Immature natural killer cell (primary cell): ENCODE measurements at regions not wholly inside any gene's neighbourhood (a gene's known extent, or its start where the extent isn't known, plus 50 kb on each side); places are given as distances from the start of the nearest gene placed in this dataset.
A peak's percentile ranks its signal among the peaks of the same experiment; 100 is the strongest.
"Not testable (repeated sequence)": the region's sequence is repeated elsewhere in the genome, so short reads cannot be mapped to it uniquely, and the experiment has no call there.

Experiments
- DNase-seq, 3 donors: peaks; one replicate each; pipeline ENCODE4 v3.0.0; 2022; ENCODE audit warnings: mixed read lengths in 1 of 3
- H3K27ac Mint-ChIP-seq, 6 donors: one replicate each; pipeline ENCODE4 v1.8.0; 2020; ENCODE audit warnings: mixed read lengths in 6 of 6, mild to moderate bottlenecking in 5 of 6, inconsistent platforms in 4 of 6, moderate library complexity in 3 of 6
- H3K27me3 Mint-ChIP-seq, 3 donors: one replicate each; pipeline ENCODE4 v1.8.0; 2020 to 2021; ENCODE audit warnings: low read depth in 3 of 3, mild to moderate bottlenecking in 3 of 3, mixed read lengths in 3 of 3, moderate library complexity in 3 of 3, inconsistent platforms in 1 of 3
- H3K36me3 Mint-ChIP-seq, 3 donors: one replicate each; pipeline ENCODE4 v1.8.0; 2020; ENCODE audit warnings: mixed read lengths in 3 of 3, inconsistent platforms in 2 of 3, mild to moderate bottlenecking in 2 of 3
- H3K4me1 Mint-ChIP-seq, 2 donors: one replicate each; pipeline ENCODE4 v1.8.0; 2020; ENCODE audit warnings: inconsistent platforms in 2 of 2, mild to moderate bottlenecking in 2 of 2, mixed read lengths in 2 of 2, moderate library complexity in 1 of 2
- H3K4me3 Mint-ChIP-seq, 5 donors: one replicate each; pipeline ENCODE4 v1.8.0; 2020; ENCODE audit warnings: mild to moderate bottlenecking in 5 of 5, mixed read lengths in 5 of 5, inconsistent platforms in 3 of 5, moderate library complexity in 3 of 5
- H3K9me3 Mint-ChIP-seq, 6 donors: one replicate each; pipeline ENCODE4 v1.8.0; 2020; ENCODE audit warnings: mild to moderate bottlenecking in 6 of 6, mixed read lengths in 6 of 6, inconsistent platforms in 4 of 6, moderate library complexity in 3 of 6

DNA sequence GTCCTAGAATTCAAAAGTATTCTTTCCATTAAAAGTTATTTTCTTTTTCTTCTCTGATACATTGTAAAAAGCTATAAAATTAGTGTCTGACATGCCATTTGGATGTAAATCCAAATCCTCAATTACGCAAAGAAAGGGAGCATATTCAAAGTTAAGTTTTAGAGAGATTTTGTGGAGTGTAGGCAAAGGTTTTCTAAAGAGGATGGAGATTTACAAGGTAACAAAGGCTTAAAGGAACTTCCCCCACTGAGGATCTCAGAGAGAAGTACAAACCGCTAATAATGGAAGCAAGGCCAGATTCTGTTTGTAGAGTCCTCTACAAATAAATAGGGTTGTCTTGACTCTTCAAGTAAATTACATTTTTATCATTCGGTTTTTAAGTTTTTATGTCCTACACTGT lies 91.0 kb upstream of the MAPK10 start:
- H3K27me3 Mint-ChIP-seq: peaks cover 0 to 4% (median 3%) of the 10 kb centered on the region in 3 donors
- no peak overlapping the region for H3K27ac Mint-ChIP-seq
- no peaks in the 10 kb centered on the region for H3K4me1 Mint-ChIP-seq
- DNase-seq: no peak
- H3K4me3 Mint-ChIP-seq: no peak overlapping the region
- peaks cover 0 to 6% (median 0%) of the 10 kb centered on the region in 3 donors for H3K36me3 Mint-ChIP-seq
- H3K9me3 Mint-ChIP-seq: peaks cover 0 to 8% (median under 1%) of the 10 kb centered on the region in 6 donors

DNA sequence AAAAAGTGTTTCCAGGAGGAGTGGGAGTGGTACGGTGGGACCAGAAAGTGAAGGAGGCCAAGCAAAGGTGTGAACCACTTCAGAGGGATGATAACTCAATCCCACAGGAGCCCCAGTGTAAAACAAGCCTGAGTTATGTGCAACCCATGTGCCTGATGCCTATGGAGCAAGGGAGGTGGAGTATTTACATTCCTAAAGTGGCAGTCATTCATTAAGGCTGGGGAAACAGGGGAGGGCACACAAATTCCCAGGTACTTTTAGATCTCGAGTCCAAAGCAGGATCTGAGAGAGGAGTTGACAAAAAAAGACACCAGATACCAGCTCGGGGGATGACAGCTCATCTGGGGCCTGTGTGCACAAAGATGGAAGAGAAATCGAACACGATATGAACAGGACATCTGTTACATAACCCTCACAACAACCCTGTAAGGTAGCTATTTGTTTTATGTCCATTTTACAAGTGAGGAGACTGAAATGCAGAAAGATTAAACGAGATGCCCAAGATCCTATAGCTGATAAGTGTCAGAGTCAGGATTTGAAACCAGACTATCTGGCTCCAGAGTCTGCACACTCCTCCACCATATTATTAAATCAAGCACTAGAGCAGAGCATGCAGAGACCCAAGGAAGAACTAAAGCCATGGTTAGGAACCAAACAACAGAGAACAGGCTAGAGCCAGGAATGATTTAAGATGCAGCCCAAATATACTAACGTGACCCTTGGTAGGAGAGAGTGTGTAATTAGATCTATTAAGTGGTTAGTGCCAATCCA lies 91.9 kb upstream of the MAPK10 start:
- Mint-ChIP-seq H3K9me3 (peaks cover 0 to 8% (median under 1%) of the 10 kb centered on the region in 6 donors), H3K4me1 (no peaks in the 10 kb centered on the region), H3K27ac (no peak overlapping the region)

DNA sequence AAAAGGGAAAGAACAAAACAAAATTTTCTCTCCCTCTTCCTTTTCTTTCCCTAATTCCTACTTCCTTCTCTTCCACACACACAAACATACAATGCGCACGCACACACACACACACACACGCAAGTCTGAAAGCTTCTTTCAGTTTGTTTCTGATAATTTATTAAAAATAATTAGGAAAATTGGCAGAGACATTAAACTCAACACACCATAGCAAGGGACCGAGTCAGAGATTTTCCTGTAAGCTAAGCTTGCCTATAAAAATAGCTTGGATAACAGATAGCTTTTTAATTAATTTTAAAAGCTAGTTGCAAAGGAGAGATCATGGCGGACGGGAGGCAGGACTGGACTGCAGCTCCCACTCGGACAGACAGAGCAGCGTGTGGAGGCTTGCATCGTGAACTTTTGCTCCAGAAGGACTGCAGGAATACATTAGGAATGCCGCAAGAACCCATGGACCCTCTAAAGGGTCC lies 92.6 kb upstream of the MAPK10 start:
- Mint-ChIP-seq H3K27me3 (peaks cover 0 to 3% (median 3%) of the 10 kb centered on the region in 3 donors), H3K4me3 (no peak overlapping the region), H3K9me3 (peaks cover 0 to 8% (median 0%) of the 10 kb centered on the region in 6 donors), H3K27ac (no peak overlapping the region), H3K36me3 (peaks cover 0 to 6% (median 0%) of the 10 kb centered on the region in 3 donors), H3K4me1 (no peaks in the 10 kb centered on the region)
- DNase-seq: no peak

More for the DNA sequence above, 91.9 kb upstream of the MAPK10 start:
- Mint-ChIP-seq H3K36me3 (peaks cover 0 to 6% (median 0%) of the 10 kb centered on the region in 3 donors), H3K27me3 (peaks cover 0 to 4% (median 3%) of the 10 kb centered on the region in 3 donors), H3K4me3 (no peak overlapping the region)
- no peak for DNase-seq

DNA sequence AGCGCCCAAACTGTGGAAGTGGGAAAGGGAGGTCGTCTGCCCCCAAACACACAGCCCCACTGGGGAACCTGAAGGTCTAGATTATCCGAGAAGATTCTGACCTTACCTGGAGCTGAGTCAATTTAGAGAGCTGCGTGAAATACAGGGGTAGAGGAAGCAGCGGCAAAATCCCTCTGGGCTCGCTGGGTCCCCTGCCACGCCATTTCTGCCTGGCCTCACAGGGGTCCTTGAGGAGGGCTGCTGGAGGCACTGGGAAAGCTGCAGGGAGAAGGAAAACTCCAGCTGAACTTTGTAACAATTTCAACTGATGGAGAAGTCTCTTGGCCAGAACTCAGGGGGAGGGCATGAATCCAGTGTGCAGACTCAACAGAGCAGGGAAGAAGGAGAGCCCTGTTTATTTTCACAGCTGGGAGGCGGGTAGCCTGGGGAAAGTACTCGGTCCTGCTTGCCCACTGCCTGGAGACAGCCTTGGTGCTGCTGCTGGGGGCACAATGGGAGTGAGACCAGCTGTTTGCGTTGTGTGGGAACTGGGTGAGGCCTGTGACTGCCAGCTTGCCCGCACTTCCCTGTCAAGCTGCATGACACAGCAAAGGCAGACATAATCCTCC lies 93.2 kb upstream of the MAPK10 start:
- Mint-ChIP-seq H3K36me3 (peaks cover 0 to 6% (median 0%) of the 10 kb centered on the region in 3 donors), H3K9me3 (peaks cover 0 to 8% (median 0%) of the 10 kb centered on the region in 6 donors), H3K27ac (no peak overlapping the region), H3K4me1 (no peaks in the 10 kb centered on the region), H3K27me3 (peaks cover 0 to 3% (median 2%) of the 10 kb centered on the region in 3 donors), H3K4me3 (no peak overlapping the region)
- no peak for DNase-seq

DNA sequence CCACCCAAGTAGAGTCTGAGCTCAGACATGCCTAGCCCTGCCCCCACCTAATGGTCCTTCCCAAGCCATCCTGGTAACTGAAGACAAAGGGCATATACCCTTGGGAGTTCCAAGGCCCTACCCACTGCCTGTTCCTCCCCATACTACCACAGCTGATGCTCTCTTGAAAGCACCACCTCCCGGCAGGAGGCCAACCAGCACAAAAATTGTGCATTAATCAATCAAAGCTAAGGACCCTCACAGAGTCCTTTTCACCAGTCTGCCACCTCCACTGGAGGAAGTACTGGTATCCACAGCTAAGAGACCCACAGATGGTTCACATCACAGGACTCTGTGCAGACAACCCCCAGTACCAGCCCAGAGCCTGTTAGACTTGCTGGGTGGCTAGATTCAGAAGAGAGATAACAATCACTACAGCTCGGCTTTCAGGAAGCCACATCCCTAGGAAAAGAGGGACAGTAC lies 93.8 kb upstream of the MAPK10 start:
- peaks cover 0 to 12% (median 2%) of the 10 kb centered on the region in 6 donors for H3K9me3 Mint-ChIP-seq
- not testable (repeated sequence) for H3K27me3 Mint-ChIP-seq, H3K4me1 Mint-ChIP-seq, H3K36me3 Mint-ChIP-seq, DNase-seq, H3K27ac Mint-ChIP-seq, H3K4me3 Mint-ChIP-seq

DNA sequence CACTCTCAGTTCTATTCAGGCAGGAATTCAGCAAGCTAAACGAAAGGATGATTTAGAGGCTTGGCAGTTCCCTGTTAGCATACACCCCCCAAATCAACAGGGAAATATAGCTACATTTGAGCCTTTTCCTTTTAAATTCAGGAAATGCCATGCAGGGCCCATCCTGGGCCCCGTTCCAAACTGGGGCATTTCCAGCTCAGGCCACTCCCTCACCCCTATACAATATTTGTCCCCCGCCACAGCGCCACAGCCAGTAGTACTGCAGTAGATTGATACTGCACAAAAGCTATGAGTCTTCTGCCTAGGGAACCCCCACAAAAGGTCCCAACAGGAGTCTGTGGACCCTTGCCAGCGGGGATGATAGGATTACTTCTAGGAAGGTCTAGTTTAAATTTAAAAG lies 102.0 kb upstream of the MAPK10 start:
- peaks cover 3 to 9% (median 5%) of the 10 kb centered on the region in 6 donors for H3K9me3 Mint-ChIP-seq
- no peaks in the 10 kb centered on the region for H3K36me3 Mint-ChIP-seq
- H3K27ac Mint-ChIP-seq: no peak overlapping the region
- H3K4me1 Mint-ChIP-seq: no peaks in the 10 kb centered on the region
- no peak overlapping the region for H3K4me3 Mint-ChIP-seq
- no peak for DNase-seq
- peaks cover 0 to 4% (median 2%) of the 10 kb centered on the region in 3 donors for H3K27me3 Mint-ChIP-seq

DNA sequence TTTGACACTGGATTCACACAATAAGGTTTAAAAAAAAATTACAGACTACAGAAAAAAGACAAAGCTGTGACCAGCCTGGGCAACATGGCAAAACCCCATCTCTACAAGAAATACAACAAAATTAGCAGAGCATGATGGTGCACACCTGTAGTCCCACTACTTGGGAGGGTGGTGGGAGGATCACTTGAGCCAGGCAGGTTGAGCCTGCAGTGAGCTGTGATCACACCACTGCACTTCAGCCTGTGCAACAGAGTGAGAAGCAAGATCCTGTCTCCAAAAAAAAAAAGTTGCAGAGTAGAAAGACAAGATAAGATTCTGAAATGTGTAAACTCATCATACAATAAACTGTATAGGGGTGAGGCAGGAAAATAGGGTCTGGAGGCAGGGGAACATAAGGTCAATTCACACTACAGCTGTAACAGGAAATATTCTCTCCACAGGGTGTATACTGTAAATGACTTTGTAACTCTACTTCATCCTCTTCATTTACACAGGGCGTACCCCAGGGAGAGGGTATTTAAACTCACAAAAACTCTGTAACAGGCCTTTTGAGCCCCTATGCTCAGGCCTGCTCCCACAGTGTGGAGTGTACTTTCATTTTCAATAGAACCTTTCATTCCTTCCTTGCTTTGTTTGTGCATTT lies 112.6 kb upstream of the MAPK10 start:
- peaks cover 0 to 4% (median 0%) of the 10 kb centered on the region in 3 donors for H3K27me3 Mint-ChIP-seq
- no peak overlapping the region for H3K4me3 Mint-ChIP-seq
- peaks cover 0 to 5% (median 3%) of the 10 kb centered on the region in 6 donors for H3K9me3 Mint-ChIP-seq
- peak overlapping the region in 1 of 6 donors; percentile 73 for H3K27ac Mint-ChIP-seq
- no peak for DNase-seq
- H3K36me3 Mint-ChIP-seq: no peaks in the 10 kb centered on the region
- H3K4me1 Mint-ChIP-seq: peaks cover 0 to 1% of the 10 kb centered on the region in 2 donors

DNA sequence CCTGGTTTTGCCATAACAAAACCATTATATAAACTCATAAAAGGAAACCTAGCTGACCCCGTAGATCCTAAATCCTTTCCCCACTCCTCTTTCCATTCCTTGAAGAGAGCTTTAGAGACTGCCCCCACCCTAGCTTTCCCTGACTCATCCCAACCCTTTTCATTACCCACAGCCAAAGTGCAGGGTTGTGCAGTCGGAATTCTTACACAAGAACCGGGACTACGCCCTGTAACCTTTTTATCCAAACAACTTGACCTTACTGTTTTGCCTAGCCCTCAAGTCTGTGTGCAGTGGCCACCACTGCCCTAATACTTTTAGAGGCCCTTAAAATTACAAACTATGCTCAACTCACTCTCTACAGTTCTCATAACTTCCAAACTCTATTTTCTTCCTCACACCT lies 116.0 kb upstream of the PTPN13 start:
- not testable (repeated sequence) for H3K4me3 Mint-ChIP-seq, DNase-seq, H3K27ac Mint-ChIP-seq, H3K9me3 Mint-ChIP-seq, H3K4me1 Mint-ChIP-seq, H3K36me3 Mint-ChIP-seq, H3K27me3 Mint-ChIP-seq

DNA sequence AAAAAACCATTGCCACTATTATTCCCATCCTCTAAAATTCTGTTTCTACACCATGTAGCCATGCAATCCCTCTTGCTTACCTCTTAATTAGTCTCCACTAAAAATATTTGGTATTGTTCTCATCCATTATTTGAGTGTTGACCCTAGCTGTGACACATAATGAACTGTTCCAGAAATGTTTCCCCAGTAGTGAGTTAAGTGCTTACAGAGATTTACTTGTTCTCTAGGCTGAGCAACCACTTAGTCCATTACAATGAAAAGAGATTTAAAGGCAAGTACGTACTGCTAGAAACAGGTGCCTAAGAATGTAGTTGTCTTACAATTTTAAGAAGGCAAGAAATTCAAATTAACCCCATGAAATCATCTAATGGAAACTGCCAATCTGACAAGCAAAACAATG lies 112.7 kb upstream of the PTPN13 start:
- Mint-ChIP-seq H3K36me3 (no peaks in the 10 kb centered on the region), H3K27ac (no peak overlapping the region), H3K27me3 (peaks cover 0 to 4% (median 0%) of the 10 kb centered on the region in 3 donors), H3K4me1 (peaks cover 0 to 2% of the 10 kb centered on the region in 2 donors), H3K9me3 (peaks cover 0 to 4% (median 0%) of the 10 kb centered on the region in 6 donors), H3K4me3 (no peak overlapping the region)
- DNase-seq: no peak

DNA sequence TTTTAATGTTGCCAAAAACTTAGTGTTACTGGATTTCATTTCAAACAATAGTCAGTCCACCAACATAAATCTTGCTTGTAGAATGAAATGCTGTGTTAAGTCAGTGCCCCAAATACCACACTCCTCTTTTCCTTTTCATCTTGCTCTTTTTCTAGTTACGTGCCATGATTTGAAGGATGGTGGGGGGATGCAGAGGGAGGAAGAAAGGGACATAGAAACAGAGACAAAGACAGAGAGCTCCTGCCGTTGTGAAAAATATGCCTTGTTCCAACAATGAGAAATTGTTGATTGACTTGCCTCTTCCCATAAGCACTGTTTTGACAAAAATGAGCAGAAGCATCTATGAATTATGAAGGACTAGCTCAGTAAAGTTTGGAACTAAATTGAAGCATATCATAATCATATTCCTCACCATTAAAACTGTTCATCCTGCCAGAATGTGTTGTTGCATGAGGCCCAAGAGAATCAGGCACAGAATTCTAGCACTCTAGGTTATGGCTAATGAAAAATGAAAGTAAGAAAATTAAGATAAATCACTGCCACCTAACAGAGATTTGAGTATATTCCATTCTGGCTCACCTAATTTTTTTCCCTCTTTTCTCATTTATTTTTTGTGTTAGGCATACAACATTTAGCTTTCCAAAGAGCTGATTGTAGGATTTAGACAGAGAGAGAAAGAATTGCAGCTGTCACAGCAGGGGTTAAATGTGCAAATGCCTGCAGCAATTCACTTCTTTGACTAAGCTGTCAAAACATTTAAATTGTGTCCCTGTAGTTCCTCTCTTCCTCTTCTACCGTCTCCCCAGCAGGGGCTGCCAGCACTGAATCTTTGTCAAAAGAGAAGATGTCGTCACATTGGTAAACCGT lies 111.6 kb upstream of the PTPN13 start:
- peaks cover 0 to 2% of the 10 kb centered on the region in 2 donors for H3K4me1 Mint-ChIP-seq
- H3K9me3 Mint-ChIP-seq: peaks cover 0 to 6% (median 0%) of the 10 kb centered on the region in 6 donors
- H3K27ac Mint-ChIP-seq: no peak overlapping the region
- no peak for DNase-seq
- no peak overlapping the region for H3K4me3 Mint-ChIP-seq
- H3K36me3 Mint-ChIP-seq: no peaks in the 10 kb centered on the region
- peaks cover 0 to 4% (median 0%) of the 10 kb centered on the region in 3 donors for H3K27me3 Mint-ChIP-seq

DNA sequence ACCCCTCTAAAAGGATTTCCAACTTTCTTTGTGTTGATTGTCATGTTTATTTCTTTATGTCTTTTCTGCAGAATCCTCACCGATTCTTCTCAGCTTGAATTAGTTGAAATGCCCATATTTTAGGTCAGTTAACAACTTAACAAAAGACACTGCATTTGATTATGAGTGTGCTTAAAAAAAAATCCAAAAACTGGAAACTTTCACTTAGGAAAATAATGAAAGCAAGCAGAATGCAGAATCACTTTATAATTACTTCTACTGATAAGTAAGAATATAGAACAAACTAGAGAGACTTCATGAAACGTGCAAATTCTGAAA lies 111.0 kb upstream of the PTPN13 start:
- Mint-ChIP-seq H3K4me1 (peaks cover 0 to 2% of the 10 kb centered on the region in 2 donors), H3K36me3 (no peaks in the 10 kb centered on the region), H3K9me3 (peaks cover 0 to 6% (median 0%) of the 10 kb centered on the region in 6 donors), H3K27me3 (peaks cover 0 to 4% (median 0%) of the 10 kb centered on the region in 3 donors), H3K4me3 (no peak overlapping the region), H3K27ac (no peak overlapping the region)
- DNase-seq: no peak

DNA sequence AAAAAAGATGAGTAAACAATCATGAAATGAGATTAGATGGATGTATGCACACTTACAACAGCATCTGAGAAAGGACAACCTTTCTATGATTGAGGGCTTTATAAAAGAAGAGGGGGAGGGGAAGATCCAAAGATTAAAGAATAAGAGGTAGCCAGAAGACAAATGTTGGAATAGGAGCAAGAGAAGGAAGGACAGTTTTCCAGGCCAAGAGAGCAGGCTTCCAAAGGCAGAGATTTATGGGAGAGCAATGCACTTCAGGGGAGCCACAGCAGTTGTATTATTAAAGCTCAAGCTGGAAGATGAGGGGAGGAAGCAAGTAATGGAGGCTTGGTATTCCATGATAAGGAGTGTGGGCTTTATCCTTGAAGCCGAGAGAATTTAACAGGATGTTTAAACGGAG lies 110.3 kb upstream of the PTPN13 start:
- Mint-ChIP-seq H3K36me3 (no peaks in the 10 kb centered on the region), H3K9me3 (peaks cover 0 to 6% (median 0%) of the 10 kb centered on the region in 6 donors), H3K27ac (no peak overlapping the region), H3K27me3 (peaks cover 0 to 4% (median 0%) of the 10 kb centered on the region in 3 donors), H3K4me3 (no peak overlapping the region), H3K4me1 (peaks cover 0 to 2% of the 10 kb centered on the region in 2 donors)
- DNase-seq: no peak

DNA sequence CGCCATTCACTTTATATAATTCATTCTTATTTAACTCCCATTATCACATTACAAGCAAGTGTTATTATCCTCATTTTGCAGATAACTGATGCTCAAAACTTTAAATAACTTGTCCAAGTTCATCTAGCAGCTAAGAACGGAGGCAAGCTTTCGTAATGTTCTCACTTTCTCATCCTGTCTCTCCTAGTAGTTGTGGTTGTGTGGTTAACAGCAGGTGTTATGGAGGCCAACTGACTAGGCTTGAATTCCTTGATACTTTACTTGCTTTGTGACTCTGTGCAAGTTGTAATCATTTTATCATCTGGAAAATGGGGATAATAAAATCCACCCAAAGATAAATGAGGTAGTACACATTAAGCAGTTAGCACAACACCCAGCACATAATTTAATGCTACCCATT lies 109.9 kb upstream of the PTPN13 start:
- peaks cover 0 to 6% (median 0%) of the 10 kb centered on the region in 6 donors for H3K9me3 Mint-ChIP-seq
- no peak overlapping the region for H3K4me3 Mint-ChIP-seq
- no peak overlapping the region for H3K27ac Mint-ChIP-seq
- no peaks in the 10 kb centered on the region for H3K36me3 Mint-ChIP-seq
- peaks cover 0 to 2% of the 10 kb centered on the region in 2 donors for H3K4me1 Mint-ChIP-seq
- peaks cover 0 to 4% (median 0%) of the 10 kb centered on the region in 3 donors for H3K27me3 Mint-ChIP-seq
- DNase-seq: no peak
